HFFc6 (cell line): ENCODE measurements at regions not wholly inside any gene's neighbourhood (a gene's known extent, or its start where the extent isn't known, plus 50 kb on each side); places are given as distances from the start of the nearest gene placed in this dataset.

Source experiments
- DNase-seq: peaks from one replicate; pipeline ENCODE4 v3.0.0-alpha.2; 2018
- H3K27ac Mint-ChIP-seq: 2 replicates; pipeline ENCODE4 v1.8.0; 2020; ENCODE audit warnings: mild to moderate bottlenecking, mixed read lengths
- H3K27me3 Mint-ChIP-seq: 2 replicates; pipeline ENCODE4 v1.8.0; 2021; ENCODE audit warnings: mild to moderate bottlenecking, moderate library complexity, mixed read lengths; ENCODE audit not compliant: insufficient read depth
- H3K36me3 Mint-ChIP-seq: 2 replicates; pipeline ENCODE4 v1.8.0; 2021; ENCODE audit warnings: low read depth, mixed read lengths
- H3K4me1 Mint-ChIP-seq: 2 replicates; pipeline ENCODE4 v1.8.0; 2020; ENCODE audit warnings: low read depth, mixed read lengths
- H3K4me3 Mint-ChIP-seq: 2 replicates; pipeline ENCODE4 v1.8.0; 2020; ENCODE audit warnings: mild to moderate bottlenecking, moderate library complexity, mixed read lengths
- H3K9me3 Mint-ChIP-seq: 2 replicates; pipeline ENCODE4 v1.8.0; 2020; ENCODE audit warnings: mild to moderate bottlenecking, mixed read lengths
- TF ChIP-seq, protein P1 (sequence below): fragments of 200-600 bp; sonication (generic); IDR thresholded peaks from 2 replicates; pipeline ENCODE4 v1.5.0; 2021; ENCODE audit warnings: antibody characterized with exemption, mild to moderate bottlenecking

DNA sequence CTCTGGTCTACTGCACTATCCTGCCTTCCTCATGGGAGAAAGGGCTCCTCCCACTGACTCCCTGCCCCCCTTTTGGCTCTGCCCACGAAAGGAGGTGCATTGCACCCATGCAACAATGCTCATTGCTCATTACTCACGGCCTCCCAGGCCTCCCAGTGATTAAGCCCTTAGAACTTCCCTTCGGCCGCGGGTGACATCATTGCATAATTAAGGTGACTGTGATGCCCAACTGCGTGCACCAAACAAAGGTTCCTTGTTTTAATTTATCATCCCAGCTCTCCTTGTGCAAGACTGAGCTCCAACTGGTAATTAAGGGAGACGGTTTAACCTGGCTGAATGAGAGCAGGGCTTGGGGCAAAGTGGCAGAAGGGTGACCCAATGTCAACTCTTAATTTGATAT lies 180.4 kb downstream of the GAS1 start:
- H3K4me1 Mint-ChIP-seq = peaks cover 16% of the 10 kb centered on the region
- TF ChIP-seq, protein P1, sequence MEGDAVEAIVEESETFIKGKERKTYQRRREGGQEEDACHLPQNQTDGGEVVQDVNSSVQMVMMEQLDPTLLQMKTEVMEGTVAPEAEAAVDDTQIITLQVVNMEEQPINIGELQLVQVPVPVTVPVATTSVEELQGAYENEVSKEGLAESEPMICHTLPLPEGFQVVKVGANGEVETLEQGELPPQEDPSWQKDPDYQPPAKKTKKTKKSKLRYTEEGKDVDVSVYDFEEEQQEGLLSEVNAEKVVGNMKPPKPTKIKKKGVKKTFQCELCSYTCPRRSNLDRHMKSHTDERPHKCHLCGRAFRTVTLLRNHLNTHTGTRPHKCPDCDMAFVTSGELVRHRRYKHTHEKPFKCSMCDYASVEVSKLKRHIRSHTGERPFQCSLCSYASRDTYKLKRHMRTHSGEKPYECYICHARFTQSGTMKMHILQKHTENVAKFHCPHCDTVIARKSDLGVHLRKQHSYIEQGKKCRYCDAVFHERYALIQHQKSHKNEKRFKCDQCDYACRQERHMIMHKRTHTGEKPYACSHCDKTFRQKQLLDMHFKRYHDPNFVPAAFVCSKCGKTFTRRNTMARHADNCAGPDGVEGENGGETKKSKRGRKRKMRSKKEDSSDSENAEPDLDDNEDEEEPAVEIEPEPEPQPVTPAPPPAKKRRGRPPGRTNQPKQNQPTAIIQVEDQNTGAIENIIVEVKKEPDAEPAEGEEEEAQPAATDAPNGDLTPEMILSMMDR = no peak
- H3K27me3 Mint-ChIP-seq = peaks cover 5% of the 10 kb centered on the region; the same call in 1 of the 2 replicates
- H3K9me3 Mint-ChIP-seq = no peaks in the 10 kb centered on the region
- no peak overlapping the region for H3K27ac Mint-ChIP-seq
- H3K4me3 Mint-ChIP-seq = no peak overlapping the region
- no peaks in the 10 kb centered on the region for H3K36me3 Mint-ChIP-seq
- DNase-seq = peak; percentile 73

DNA sequence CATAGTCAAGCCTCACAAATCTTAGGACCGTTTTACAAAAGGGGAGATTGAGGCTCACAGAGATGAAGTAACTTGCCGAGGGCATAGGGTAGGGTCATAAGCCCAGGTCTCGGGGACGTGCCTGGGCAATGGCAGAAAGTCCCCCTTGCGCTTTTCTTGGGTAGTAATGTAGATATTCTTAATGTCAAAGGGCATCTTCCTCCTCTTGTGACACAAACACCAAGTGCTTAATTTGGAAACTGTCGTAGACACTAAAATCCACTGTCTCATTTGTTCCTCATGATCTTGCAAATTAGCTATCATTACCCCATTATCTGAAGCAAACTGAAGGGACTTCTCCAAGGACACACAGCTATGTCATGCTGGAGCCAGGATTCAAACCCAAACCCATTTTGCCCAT lies 180.8 kb downstream of the GAS1 start:
- Mint-ChIP-seq H3K9me3 (no peaks in the 10 kb centered on the region), H3K27me3 (peaks cover 3% of the 10 kb centered on the region; the same call in 1 of the 2 replicates), H3K4me3 (no peak overlapping the region), H3K4me1 (peaks cover 16% of the 10 kb centered on the region), H3K36me3 (no peaks in the 10 kb centered on the region), H3K27ac (no peak overlapping the region)
- DNase-seq = no peak
- TF ChIP-seq, protein P1 = no peak

DNA sequence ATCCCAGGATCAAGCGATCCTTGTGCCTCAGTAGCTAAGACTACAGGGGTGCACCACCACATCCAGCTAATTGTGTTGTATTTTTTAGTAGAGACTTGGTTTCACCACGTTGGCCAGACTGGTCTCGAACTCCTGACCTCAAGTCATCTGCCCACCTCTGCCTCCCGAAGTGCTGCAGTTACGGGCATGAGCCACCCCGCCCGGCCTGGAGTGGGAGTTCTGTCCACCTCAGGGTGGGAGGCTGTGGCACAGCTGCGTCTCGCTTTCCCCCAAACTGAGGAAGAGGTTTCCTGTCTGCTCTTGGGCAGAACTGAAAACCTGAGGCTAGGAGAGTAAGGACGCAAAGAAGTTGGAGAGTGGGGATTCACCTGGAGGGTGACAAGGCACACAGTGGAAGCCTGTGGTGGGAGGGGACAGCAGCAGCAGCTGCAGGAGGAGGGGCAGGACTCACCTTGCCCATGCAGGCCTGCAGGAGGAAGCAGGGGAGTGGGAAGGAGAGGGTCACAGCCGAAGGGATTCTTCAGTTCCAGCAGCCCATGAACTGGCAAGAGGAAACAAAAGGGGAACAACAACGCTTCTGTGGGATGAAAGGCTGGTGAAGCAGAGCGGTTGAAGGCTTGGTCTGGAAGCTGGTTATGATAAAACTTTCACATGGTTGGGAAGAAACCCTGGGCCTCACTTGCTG lies 181.4 kb downstream of the GAS1 start:
- Mint-ChIP-seq H3K9me3 (no peaks in the 10 kb centered on the region), H3K4me3 (no peak overlapping the region), H3K27ac (no peak overlapping the region), H3K27me3 (peaks cover 3% of the 10 kb centered on the region; the same call in 1 of the 2 replicates), H3K4me1 (peaks cover 16% of the 10 kb centered on the region), H3K36me3 (no peaks in the 10 kb centered on the region)
- TF ChIP-seq, protein P1 = no peak
- DNase-seq = no peak

DNA sequence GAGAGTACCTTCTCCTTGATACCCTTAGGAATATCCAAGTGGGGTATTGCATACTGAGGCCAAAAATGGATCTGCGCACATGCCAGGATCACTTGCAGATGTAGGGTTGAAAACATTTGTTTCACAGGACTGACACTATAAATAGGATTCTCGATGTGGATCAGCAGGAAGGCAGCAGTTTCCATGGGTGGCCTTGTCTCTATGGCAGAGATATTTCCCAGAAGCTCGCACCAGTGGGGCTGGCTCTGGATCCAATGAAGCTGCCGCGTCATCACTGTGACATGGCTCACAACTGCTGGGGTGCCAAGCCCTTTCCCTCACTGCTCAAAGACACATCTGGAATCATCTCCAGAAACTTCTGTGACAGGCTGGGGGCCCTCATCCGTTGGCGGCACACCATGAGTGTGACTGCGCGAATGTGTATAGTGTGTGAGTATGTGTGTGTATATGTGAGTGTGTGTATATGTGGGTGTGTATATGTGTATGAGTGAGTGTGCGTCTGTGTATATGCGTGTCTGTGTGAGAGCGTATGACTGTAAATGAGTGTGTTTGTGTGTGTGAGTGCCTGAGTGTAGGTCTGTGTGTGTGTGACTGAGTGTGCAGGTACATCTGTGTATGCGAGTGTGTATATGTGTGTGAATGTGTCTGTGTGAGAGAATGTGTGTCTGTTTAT lies 182.5 kb downstream of the GAS1 start:
- no peak for DNase-seq
- peaks cover 3% of the 10 kb centered on the region; the same call in 1 of the 2 replicates for H3K27me3 Mint-ChIP-seq
- peaks cover 16% of the 10 kb centered on the region for H3K4me1 Mint-ChIP-seq
- H3K9me3 Mint-ChIP-seq = no peaks in the 10 kb centered on the region
- TF ChIP-seq, protein P1 = no peak
- no peaks in the 10 kb centered on the region for H3K36me3 Mint-ChIP-seq
- no peak overlapping the region for H3K27ac Mint-ChIP-seq
- no peak overlapping the region for H3K4me3 Mint-ChIP-seq

DNA sequence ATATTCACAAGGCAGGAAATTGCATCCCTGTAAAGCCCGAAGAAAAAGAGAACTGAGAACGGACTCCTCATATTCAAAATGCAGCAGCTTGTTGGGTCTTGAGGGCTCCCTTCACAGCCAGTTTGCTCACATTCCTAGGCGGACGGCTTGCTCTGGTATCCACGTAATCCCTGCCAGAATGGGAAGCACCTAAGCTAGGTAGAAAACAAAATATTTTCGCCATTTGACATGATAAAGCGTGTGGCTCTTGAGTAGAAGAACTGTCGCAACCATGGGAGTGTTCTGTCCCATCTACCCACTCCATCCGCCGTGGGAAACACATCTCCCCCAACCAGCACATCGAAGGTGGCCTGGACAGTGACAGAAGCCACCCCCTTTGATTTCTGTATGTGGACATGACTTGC lies 183.1 kb downstream of the GAS1 start:
- Mint-ChIP-seq H3K4me3 (no peak overlapping the region), H3K36me3 (no peaks in the 10 kb centered on the region), H3K4me1 (peaks cover 16% of the 10 kb centered on the region), H3K27me3 (peaks cover 3% of the 10 kb centered on the region), H3K27ac (no peak overlapping the region), H3K9me3 (no peaks in the 10 kb centered on the region)
- DNase-seq = no peak
- TF ChIP-seq, protein P1 = no peak
